ENCODE measurements at regions not wholly inside any gene's neighbourhood (a gene's known extent, or its start where the extent isn't known, plus 50 kb on each side); places are given as distances from the start of the nearest gene placed in this dataset.

GRCh38 chr4:89599026-89599425, 237.9 kb downstream of the SNCA start:
- ChIA-PET SMC1A (ENCODE audit: uncharacterized antibody, unreplicated experiment) (no interaction called here), RAD21 (ENCODE audit: unreplicated experiment) (no interaction called here), POLR2A (no interaction called here), CTCF (no interaction called here)
- Histone ChIP-seq H3K79me2 (ENCODE audit: control insufficient read depth, insufficient read depth, low read length) (no peaks in the 10 kb centered on the region), H3K9me3 (replicated peaks; ENCODE audit: control insufficient read depth, insufficient read depth, low read length) (no peaks in the 10 kb centered on the region), H3K4me2 (ENCODE audit: control insufficient read depth, insufficient read depth) (no peak overlapping the region), H4K20me1 (ENCODE audit: control insufficient read depth, insufficient read depth) (no peaks in the 10 kb centered on the region), H3K4me1 (ENCODE audit: control insufficient read depth, insufficient read depth, low read length) (no peaks in the 10 kb centered on the region), H3K27ac (ENCODE audit: control insufficient read depth, insufficient read depth) (no peak overlapping the region), H3K36me3 (ENCODE audit: control insufficient read depth in 2 of 2, insufficient read depth in 2 of 2, low read length in 1 of 2) (no peaks in the 10 kb centered on the region), H3K9ac (ENCODE audit: control insufficient read depth, insufficient read depth, low read length) (no peak overlapping the region), H2AFZ (ENCODE audit: control insufficient read depth, low read depth, low read length) (no peak overlapping the region), H3K27me3 (replicated peaks in 1 of 2; ENCODE audit: control insufficient read depth in 2 of 2, insufficient read depth in 2 of 2, low read length in 1 of 2) (no peaks in the 10 kb centered on the region), H3K4me3 (no peak overlapping the region)
- DNase-seq (ENCODE audit: low read depth, low spot score) (no peak), ATAC-seq (no peak), FAIRE-seq (no peak)
- in situ Hi-C loops (cut with MboI) (no loop called here), intact Hi-C loops (cut with micrococcal nuclease; ENCODE audit: unreplicated experiment) (loop anchor here (5.0 kb wide), 1 partner anchor 303 kb away; no protein-coding TSS in a partner anchor)
- TF ChIP-seq CEBPZ (IDR thresholded peaks at IDR 0.05; ENCODE audit: low read depth, low read length) (no peak), SMC3 (IDR thresholded peaks at IDR 0.05; ENCODE audit: borderline replicate concordance, low read length) (no peak), JUND (IDR thresholded peaks at IDR 0.05; ENCODE audit: low read depth, low read length) (no peak), FOS (IDR thresholded peaks at IDR 0.05; ENCODE audit: borderline replicate concordance, extremely low read depth, insufficient read length) (no peak), RB1 (IDR thresholded peaks at IDR 0.05; ENCODE audit: borderline replicate concordance) (no peak), ZBED1 (IDR thresholded peaks at IDR 0.05; ENCODE audit: borderline replicate concordance) (no peak), HDAC2 (IDR thresholded peaks at IDR 0.05) (no peak), BACH1 (IDR thresholded peaks at IDR 0.05; ENCODE audit: borderline replicate concordance) (no peak), NFIC (IDR thresholded peaks at IDR 0.05; ENCODE audit: low read depth, low read length) (no peak), MYB (IDR thresholded peaks at IDR 0.05; ENCODE audit: borderline replicate concordance, low read depth, low read length) (no peak), SMARCA5 (IDR thresholded peaks at IDR 0.05) (no peak), NR2C2 (IDR thresholded peaks at IDR 0.05; ENCODE audit: borderline replicate concordance, control insufficient read depth, insufficient read length, low read depth) (no peak), TARDBP (IDR thresholded peaks at IDR 0.05; ENCODE audit: borderline replicate concordance) (no peak), SMAD1 (IDR thresholded peaks at IDR 0.05; ENCODE audit: low read depth, partially characterized antibody) (no peak), USF1 (IDR thresholded peaks at IDR 0.05; ENCODE audit: borderline replicate concordance, extremely low read length, insufficient read depth, low read depth, low read length) (no peak), MTA3 (IDR thresholded peaks at IDR 0.05; ENCODE audit: borderline replicate concordance, low read length) (no peak), ZNF687 (IDR thresholded peaks at IDR 0.05) (no peak)
- BruUV-seq (replicated peaks), result no TSS peak
